Lung microvascular endothelial cell (primary cell): ENCODE measurements at regions not wholly inside any gene's neighbourhood (a gene's known extent, or its start where the extent isn't known, plus 50 kb on each side); places are given as distances from the start of the nearest gene placed in this dataset.
A peak's percentile ranks its signal among the peaks of the same experiment; 100 is the strongest.

Experiments
- DNase-seq, 2 donors: peaks; one replicate each; pipeline versions ENCODE4 v3.0.0 to v3.0.0-alpha.2; 2010; ENCODE audit warnings: low read depth in 2 of 2

DNA sequence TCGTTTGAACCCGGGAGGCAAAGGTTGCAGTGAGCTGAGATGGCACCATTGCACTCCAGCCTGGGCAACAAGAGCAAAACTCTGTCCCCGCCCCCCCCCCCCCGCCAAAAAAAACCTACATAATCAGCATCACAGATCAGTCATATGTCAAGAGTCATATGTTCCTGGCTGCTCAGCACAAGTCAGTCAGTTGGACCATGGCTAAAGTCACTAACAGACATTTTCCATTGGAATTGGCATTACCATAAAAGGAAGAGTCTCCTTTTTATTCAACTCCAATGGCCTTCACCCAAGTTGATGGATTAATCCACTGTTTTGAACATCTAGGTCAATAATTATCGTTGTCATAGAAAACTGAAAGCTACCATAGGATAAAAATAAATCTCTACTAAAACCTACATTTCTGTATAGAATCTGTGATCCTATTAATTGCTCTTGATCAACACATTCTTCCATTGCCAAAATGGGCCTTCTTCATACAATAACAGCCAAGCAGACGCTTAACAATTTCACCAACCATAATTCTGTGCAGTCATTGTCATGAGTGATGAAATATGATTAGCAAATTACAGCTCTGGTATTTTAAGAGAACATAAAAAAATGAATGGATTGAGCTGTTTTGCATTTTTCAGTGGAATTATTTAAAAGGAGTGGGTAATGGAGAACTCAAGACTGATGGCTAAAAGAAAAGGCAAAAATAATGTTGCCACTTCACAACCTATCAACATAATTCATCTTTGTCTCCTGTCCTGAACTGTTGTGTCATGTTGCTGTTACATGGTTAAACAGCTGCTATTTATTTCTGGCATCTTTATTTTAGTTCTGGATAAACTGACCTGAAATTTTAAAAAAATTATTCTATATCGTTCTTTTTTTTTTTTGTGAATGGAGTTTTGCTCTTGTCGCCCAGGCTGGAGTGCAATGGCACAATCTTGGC lies 555.5 kb upstream of the JARID2 start:
- DNase-seq: no peak

DNA sequence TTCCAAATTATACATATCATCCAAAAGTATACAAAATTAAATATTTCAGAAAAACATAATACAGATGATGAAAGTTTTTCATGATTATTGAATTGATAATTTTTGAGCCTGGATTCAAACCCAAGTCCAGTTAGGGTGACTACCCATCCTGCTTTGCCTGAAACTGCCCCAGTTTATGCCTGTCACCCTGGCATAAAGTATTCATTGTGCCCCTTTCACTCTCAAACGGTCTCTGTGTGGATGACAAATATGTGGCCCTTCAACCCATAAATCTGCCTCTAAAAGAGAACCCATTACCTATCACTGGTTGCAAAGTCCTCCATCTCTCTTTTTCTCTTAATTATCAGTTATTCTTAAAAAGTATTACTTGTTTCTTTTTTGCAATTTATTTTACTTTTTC lies 553.7 kb upstream of the JARID2 start:
- no peak for DNase-seq

DNA sequence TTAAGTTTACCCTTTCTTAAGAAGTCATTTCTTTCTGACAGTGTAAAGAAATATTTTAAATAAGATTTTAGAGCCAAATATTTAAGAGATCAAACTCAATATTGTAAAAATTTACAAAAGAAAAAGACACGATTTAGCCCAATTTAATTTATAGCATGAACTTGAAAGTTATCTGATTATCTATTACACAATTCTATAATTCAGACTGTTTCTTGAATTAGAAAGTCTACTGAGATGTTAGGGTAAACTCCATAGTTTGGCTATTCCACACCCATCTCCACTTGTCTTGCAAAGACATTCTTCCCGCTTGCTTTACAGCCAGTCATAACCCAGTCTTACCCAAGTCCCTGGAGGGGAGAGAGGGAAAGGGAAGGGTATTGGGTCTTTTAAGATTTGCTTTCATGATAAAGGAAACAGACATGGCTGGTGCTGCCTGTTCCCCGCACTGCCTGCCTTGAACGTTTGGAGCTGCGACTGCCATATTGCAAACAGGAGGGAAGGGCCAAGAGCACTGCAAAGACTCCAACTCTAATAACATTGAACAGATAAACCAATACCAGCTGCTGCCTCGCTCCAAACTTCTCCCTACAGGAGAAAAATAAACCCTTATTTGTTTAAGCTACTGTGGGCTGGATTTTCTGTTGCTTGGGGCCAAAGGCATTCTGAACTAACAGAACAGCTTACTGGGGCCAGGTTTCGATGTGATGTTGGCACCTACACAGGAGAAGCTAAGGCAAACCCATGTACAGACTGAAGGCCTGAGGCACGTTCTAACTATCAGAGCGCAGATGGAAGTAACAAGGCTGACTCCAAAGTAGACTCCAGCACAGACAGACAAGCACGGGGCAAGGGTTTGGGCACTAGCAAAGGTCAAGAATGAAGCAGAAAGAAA lies 552.3 kb upstream of the JARID2 start:
- no peak for DNase-seq

DNA sequence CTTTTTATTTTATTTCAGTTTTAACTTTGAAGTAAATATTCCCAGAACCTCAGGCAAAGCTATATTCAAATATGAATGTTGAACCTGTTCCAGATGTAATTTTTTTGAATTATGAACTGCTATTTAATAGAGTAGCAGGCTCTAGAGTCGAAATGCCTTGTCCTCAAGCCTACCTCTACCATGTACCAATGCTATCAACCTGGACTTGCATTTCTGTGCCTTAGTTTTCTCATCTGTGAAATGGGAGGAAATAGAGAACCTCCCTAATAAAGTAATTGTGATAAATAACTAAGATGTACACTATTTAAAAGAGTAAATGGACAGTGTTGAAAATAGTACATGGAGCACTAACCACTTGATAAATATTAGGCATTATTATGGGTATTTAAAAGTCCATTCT lies 551.6 kb upstream of the JARID2 start:
- no peak for DNase-seq

DNA sequence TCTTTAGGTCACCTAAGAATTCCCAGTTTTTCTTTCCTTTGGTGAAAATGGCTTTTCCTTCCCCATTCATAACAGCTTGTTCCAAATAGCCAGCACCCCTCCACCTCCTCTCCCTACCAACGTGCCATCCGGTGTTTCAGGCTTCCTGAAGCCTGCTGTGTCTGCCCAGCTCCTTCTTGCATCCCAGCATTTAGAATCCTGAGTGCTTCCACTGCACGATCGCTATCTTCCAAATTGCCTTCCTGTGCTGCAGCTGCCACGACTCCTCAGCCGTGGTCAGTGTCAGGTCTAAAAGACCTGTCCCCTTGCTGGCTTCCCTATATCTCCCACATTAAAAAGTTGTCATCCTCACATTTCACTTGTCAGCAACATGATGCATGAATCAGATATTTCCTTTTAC lies 550.3 kb upstream of the JARID2 start:
- no peak for DNase-seq

DNA sequence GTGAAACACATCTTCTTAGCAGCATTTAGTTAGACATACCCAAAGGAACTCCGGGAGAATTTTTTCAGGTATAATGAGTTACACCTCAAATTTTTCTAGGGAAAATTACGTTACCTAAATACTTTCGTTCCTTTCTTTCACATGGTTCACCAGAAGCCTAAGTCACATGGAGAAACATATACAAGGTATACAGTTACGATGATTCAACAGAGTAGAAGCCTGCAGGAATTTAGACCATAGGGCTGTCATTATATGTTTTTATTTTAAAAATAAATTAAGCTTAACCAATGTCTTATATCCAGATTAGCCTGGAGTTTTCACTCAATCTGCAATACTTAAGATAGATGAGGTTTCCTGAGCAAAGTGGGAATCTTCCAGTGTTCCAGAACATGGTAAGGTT lies 549.5 kb upstream of the JARID2 start:
- no peak for DNase-seq

DNA sequence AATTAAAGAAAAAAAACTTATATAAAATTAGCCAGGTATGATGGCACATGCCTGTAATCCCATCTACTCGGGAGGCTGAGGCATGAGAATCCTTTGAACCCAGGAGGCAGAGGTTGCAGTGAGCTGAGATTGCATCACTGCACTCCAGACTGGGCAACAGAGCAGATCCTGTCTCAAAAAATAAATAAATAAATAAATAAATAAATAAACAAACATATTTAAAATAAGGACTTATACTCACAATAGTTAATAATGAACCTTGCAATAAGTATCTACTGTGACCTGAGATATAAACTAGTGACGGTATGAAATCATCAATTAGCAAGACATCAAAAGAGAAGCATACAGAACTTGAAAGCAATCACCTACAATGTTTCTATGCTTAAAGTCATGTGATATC lies 548.4 kb upstream of the JARID2 start:
- DNase-seq: no peak

DNA sequence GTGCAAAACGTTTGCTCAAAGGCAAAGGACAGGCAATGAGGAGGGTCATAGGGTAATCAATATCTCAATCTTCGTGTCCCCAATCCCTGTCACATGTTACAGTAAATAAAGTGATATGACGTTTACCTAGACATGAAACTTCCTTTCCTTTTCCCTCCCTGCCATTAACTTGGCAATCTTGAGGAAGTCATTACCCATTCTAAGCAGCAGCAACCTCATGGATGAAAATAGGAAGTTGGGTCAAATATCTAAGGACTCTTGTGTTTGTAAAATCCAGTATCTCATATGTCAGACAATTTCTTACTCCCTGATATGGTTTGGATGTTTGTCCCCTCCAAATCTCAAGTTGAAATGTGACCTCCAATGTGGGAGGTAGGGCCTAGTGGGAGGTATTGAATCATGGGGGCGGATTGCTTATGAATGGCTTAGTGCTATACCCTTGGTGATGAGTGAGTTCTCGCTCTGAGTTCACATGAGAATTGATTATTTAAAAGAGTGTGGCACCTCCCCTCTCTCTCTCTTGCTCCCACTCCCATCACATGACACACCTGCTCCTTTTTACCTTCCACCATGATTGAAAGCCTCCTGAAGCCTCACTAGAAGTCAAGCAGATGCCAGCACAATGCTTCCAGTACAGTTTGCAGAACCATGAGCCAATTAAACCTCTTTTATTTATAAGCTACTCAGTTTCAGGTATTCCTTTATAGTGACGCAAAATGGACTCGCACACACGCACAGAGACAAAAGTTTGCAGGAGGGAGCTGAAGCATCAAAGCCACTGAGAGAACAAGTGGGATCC lies 545.9 kb upstream of the JARID2 start:
- DNase-seq: no peak

DNA sequence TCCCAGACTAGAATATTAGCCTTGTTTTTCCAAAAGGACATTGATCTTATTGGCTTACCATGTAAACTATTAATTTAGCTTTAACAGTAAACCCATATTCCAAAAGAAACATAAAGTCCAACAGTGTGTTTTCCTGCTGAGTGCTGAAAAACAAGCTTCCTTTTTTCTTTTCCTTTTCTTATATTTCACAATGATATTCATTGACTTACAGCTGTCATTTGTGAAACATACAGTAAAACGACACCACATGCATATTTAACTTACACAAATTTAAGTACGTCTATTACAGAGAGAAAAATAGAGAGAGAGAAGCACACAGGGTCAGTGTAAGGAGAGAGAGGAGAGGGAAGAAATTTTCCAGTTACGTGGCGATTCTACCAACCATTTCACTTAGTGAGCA lies 543.9 kb upstream of the JARID2 start:
- no peak for DNase-seq

DNA sequence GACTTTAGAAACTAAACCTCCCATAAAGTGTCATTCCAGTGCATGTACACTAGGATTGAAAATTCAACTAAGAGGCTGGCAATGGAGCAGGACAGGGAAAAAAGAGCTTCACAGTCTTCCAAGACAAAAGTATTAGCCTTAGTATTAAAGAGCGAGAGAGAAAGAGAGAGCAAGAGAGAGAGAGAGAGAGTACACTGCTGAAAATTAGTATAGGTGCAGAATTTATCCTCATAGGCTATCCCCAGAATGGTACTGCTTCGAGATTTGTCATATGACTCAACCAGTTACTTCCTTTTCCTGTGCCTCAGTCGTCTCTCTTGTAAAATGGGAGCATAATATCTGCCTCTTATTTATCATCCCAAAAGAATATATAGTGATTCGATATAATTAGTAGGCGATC lies 543.2 kb upstream of the JARID2 start:
- DNase-seq: no peak

DNA sequence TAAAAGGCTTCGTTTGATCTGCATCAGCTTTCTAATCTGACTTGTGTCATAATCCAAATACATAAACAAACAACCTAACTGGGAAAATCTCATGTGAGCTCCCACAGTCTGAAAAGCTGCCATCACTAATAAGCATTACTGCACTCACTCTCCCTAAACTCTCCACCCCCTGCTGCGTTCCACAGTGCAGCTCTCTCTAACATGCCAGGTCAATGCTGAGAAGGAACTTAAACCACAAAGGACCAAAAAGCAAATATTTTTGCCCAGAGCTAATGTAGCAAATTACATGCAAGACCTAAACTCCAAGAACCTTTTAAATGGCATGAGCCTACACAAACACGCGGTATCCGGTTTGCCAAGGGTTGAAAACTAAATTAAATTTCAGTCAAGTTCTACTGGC lies 542.3 kb upstream of the JARID2 start:
- DNase-seq: no peak

DNA sequence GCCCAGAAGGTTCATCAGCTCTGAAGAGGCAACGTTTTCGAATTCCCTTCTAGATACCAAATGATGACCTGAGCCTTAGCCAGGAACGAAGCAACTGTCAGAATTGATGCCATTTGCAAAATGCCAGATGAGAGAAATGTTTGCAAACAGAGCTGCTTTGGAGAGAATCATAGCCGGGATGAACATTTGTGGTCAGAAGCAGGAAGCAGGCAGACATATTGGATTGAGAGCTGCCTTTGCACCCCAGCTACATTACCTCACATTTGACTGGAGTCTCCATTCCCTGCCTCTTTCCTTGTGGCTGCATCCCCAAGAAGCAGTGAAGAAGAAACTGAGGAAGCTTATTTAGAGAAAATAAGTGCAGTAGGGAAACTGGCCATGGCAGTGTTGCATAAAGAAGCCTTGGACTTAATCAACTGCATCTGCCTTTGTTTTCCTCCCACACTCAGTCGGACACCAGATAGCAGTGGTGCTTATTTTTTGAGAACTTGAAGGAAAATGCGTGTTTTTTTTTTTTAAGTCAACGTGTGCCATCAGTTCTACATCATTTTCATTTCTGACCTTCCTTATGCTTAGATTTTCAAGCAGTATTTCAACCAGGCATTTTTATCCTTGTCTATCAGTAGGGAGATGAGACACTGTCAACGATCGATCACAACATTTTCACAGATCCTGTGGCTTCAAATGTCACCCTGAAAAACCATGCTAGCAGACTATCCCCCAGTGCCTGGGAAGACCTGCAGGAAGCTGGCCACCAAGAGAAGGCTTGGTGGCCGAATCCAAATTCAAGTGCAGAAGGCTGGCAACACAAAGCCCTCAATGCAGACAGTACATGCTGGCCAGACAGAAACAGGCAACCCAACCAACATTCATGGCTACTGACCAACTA lies 541.2 kb upstream of the JARID2 start:
- DNase-seq: no peak

DNA sequence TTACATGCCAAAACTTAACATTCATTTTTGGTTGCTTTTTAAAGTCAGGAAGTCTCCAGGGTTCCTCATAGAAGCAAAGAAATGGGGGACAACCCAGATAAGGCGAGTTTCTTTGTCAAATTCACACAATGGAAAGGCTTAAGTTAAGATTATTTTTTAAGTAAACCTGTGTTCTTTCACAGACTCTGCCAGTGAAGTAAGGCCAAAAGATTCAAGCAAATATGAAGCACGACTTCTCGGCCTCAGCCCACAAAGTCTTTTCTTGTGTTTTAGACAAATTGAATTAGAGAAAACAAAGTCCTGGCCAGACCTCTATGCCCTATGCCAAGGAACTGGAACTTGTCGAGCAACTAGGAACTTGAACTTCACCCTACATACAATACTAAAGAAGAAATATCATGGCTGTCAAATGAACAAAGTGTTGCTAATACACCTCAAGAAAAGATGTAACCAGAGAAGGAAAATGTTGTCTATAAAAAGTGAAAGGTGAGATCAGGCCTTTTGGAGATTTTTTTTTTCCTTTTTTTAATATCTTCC lies 540.0 kb upstream of the JARID2 start:
- DNase-seq: peak in 1 of 2 donors; percentile 4

DNA sequence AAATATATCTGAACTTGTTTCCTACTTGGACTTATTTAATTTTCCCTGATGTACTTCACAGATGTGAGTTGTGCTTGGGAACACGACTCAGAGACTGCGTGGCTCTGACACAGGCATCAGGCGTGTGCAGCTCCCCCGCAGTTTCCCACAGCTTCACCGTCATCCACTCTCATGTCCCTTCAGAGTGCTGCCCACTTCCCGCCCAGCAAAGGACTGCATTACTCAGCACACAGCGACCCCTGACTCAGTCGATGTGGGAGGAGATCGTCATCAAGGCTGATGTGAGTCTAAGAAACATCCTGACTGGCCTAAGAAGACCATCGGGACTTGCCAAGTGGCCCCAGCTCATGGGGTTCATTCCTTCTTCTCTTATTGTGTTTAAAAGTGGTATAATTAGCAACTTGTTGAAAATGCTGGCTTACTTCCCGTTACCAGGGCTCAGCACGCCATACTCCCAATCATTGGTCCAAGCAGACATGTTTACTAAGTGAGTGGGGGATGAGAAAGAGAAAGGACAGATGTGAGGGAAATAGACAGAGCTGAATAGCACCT lies 539.4 kb upstream of the JARID2 start:
- DNase-seq: peak in 1 of 2 donors; percentile 96

DNA sequence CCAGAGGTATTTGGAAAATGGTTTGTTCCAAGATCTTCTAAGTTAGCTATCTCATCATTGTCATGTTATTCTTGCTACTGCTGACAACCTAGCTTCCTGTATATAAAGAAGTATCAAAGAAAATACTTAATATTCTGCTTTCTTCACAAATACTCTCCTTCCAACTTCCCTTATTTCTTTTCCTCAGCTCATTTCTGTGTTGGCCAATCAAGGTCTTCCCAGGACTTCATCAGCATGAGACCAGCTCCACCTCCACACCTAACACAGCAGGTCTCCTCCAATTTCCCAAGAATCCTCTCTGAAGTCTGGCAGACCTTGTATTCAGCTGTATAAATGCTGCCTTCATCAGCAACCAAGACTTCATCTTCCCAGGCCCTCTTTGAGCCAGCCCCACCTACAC lies 538.6 kb upstream of the JARID2 start:
- DNase-seq: no peak

DNA sequence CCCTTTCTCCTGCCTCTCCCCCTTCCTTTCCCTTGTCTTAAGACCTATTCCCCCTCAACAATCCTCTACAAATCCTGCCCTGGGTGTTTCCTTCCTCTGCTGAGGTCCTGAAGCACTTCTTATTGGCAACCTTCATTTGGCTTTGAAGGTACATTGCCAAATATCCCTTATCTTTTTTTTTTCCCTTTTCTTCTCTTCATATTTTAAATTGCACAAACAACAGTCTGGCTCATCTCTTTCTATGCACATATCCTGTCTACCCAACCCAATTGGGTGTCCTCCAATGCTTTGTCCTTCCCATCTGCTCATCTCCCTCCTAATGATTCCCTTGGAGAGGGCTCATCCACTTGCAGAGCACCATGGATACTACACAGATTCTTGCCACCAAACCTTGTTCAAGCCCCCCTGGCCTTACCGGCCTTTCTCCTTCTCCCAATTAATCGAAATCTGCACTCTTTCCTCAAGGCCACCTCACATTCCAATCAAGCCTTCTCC lies 537.9 kb upstream of the JARID2 start:
- DNase-seq: no peak

DNA sequence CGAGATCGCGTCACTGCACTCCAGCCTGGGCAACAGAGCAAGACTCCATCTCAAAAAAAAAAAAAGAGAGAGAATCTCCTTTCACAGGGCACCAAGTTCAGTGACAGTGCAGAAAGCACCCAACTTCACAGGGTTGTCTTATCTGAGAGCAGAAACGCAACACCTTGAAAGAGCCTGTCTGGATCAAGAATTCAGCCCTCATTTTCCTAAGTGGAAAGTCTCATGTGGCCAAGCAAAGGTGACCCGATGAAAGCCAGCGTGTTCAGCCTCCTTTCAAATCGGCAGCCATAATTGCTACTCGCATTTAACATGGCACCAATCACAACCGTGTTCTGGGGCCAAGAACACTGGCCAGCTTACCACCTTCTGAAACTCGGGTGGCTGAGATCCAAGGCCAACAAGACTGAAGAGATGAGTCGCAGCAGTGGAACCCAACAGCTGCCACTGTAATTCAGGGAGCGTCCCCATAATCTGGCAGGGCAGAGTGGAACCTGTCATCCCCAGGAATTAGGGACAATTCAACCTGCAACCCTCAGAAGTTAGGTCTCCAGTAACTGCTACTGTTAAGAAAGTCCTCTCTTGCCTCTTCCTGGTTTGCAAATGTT lies 536.7 kb upstream of the JARID2 start:
- DNase-seq: no peak

DNA sequence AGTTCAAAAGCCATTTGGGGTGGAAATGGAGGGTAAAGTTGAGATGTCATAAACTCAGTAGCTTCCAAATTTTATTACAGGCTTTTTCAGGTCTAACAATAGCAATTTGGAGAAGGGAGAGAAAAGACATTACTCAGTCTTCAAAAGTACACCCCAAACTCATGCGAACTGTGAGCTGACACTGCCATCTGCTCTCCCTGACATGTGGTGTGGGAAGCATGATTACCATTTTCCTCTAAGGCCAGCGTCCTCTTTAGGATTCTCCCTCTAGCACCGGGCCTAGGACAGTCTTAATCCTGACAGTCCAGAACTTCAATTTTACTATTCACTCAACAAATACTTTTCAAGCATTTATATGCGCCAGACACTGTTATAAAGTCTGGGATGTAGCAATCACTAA lies 536.0 kb upstream of the JARID2 start:
- no peak for DNase-seq

DNA sequence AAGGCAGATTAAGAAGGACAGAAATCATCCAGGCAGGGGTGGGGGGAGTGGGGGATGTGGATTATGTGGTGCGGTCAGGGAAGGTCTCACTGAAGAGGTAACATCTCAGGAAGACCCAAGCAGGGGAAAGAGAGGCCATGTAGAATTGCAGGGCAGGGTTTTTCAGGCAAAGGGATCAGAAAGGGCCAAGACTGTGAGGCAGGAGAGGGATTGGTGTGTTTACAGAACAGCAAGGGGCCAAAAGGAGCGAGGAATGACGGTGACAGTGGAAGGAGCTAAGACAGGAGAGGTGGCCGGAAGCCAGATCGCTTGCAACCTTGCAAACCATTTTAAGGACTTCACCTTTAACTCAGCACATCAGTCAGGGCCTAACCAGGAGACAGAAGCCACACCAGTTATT lies 535.4 kb upstream of the JARID2 start:
- DNase-seq: no peak
